CD4-positive, CD25-positive, alpha-beta regulatory T cell (primary cell): ENCODE measurements at regions not wholly inside any gene's neighbourhood (a gene's known extent, or its start where the extent isn't known, plus 50 kb on each side); places are given as distances from the start of the nearest gene placed in this dataset.

Experiments used
- ATAC-seq, 2 donors: fragments of 150-1000 bp; cut with Tn5 transposase; one replicate each; pipeline ENCODE4 v1.10.0; 2021; ENCODE audit warnings: low read depth in 2 of 2, moderate number of reproducible peaks in 2 of 2, moderate library complexity in 1 of 2
- DNase-seq, 3 donors: peaks; one replicate each; pipeline versions ENCODE4 v3.0.0 to v3.0.0-alpha.2; 2012 to 2022; ENCODE audit warnings: mixed read lengths in 1 of 3
- H3K27ac ChIP-seq: one replicate; pipeline ENCODE4 v1.7.0; 2013; ENCODE audit warnings: mild to moderate bottlenecking, low read length; ENCODE audit not compliant: insufficient read depth, poor library complexity, severe bottlenecking
- H3K27me3 ChIP-seq: one replicate; pipeline ENCODE4 v1.7.0; 2013; ENCODE audit warnings: low read length; ENCODE audit not compliant: control insufficient read depth, insufficient read depth
- H3K36me3 ChIP-seq: one replicate; pipeline ENCODE4 v1.7.0; 2013; ENCODE audit warnings: mild to moderate bottlenecking, low read length, moderate library complexity; ENCODE audit not compliant: control insufficient read depth, insufficient read depth
- H3K4me1 ChIP-seq: 2 replicates; pipeline ENCODE4 v1.7.0; 2013; ENCODE audit warnings: mild to moderate bottlenecking, low read length; ENCODE audit not compliant: insufficient read depth, control insufficient read depth, poor library complexity, severe bottlenecking
- H3K4me3 ChIP-seq: one replicate; pipeline ENCODE4 v1.7.0; 2013; ENCODE audit warnings: low read depth, mild to moderate bottlenecking, low read length, moderate library complexity
- H3K9me3 ChIP-seq, 2 experiments: 1 replicate in 1 of 2; 2 replicates in 1 of 2; pipeline ENCODE4 v1.7.0; 2013; ENCODE audit warnings: low read length in 2 of 2, mild to moderate bottlenecking in 1 of 2, moderate library complexity in 1 of 2; ENCODE audit not compliant: control insufficient read depth in 2 of 2
- H3K27ac Mint-ChIP-seq, 3 donors: one replicate each; pipeline ENCODE4 v1.8.0; 2020 to 2022; ENCODE audit warnings: mild to moderate bottlenecking in 3 of 3, mixed read lengths in 3 of 3, moderate library complexity in 2 of 3
- H3K27me3 Mint-ChIP-seq: one replicate; pipeline ENCODE4 v1.8.0; 2022; ENCODE audit warnings: mild to moderate bottlenecking, mixed read lengths
- H3K36me3 Mint-ChIP-seq: one replicate; pipeline ENCODE4 v1.8.0; 2020; ENCODE audit warnings: mixed read lengths
- H3K4me1 Mint-ChIP-seq, 4 donors: one replicate each; pipeline ENCODE4 v1.8.0; 2020 to 2022; ENCODE audit warnings: mixed read lengths in 4 of 4, mild to moderate bottlenecking in 1 of 4
- H3K4me3 Mint-ChIP-seq, 4 donors: one replicate each; pipeline ENCODE4 v1.8.0; 2020 to 2022; ENCODE audit warnings: mild to moderate bottlenecking in 4 of 4, mixed read lengths in 4 of 4, moderate library complexity in 3 of 4
- H3K9me3 Mint-ChIP-seq, 7 donors: one replicate each; pipeline ENCODE4 v1.8.0; 2020 to 2022; ENCODE audit warnings: mixed read lengths in 7 of 7, mild to moderate bottlenecking in 3 of 7, moderate library complexity in 2 of 7

GRCh38 chr10:47207281-47207615 is 92.7 kb upstream of the GDF10 start:
- H3K27ac Mint-ChIP-seq: peak overlapping the region; percentile 81 to 98 (median 93)
- H3K27me3 Mint-ChIP-seq: no peaks in the 10 kb centered on the region
- peak overlapping the region; percentile 54 for H3K4me3 ChIP-seq
- H3K4me1 ChIP-seq: peaks cover 15% of the 10 kb centered on the region
- no peaks in the 10 kb centered on the region for H3K27me3 ChIP-seq
- peak overlapping the region; percentile 25 for H3K27ac ChIP-seq
- DNase-seq: peak in 1 of 3 donors; percentile 7
- peaks cover 0 to 59% (median 23%) of the 10 kb centered on the region in 4 donors for H3K4me1 Mint-ChIP-seq
- H3K36me3 Mint-ChIP-seq: no peaks in the 10 kb centered on the region
- H3K36me3 ChIP-seq: no peaks in the 10 kb centered on the region
- no peaks in the 10 kb centered on the region for H3K9me3 ChIP-seq
- H3K4me3 Mint-ChIP-seq: peak overlapping the region in 3 of 4 donors; percentile 13 to 77 (median 65)
- H3K9me3 Mint-ChIP-seq: peaks cover 0 to 3% (median 0%) of the 10 kb centered on the region in 7 donors
- peak in 1 of 2 donors; percentile 47 for ATAC-seq

GRCh38 chr10:47207894-47208469 is 92.0 kb upstream of the GDF10 start:
- DNase-seq (no peak), ATAC-seq (peak in 1 of 2 donors; percentile 23)
- H3K36me3 ChIP-seq: no peaks in the 10 kb centered on the region
- H3K27me3 ChIP-seq: no peaks in the 10 kb centered on the region
- H3K27me3 Mint-ChIP-seq: no peaks in the 10 kb centered on the region
- H3K4me3 ChIP-seq: peak overlapping the region; percentile 54
- peaks cover 15% of the 10 kb centered on the region for H3K4me1 ChIP-seq
- H3K4me3 Mint-ChIP-seq: peak overlapping the region in 2 of 4 donors; percentile 65 to 77
- peaks cover 0 to 59% (median 23%) of the 10 kb centered on the region in 4 donors for H3K4me1 Mint-ChIP-seq
- no peaks in the 10 kb centered on the region for H3K9me3 ChIP-seq
- peak overlapping the region; percentile 53 for H3K27ac ChIP-seq
- H3K9me3 Mint-ChIP-seq: peaks cover 0 to 5% (median 0%) of the 10 kb centered on the region in 7 donors
- peak overlapping the region; percentile 81 to 98 (median 93) for H3K27ac Mint-ChIP-seq
- peaks cover 4% of the 10 kb centered on the region for H3K36me3 Mint-ChIP-seq

- no peak overlapping the region for H3K4me3 Mint-ChIP-seq
- no peaks in the 10 kb centered on the region for H3K9me3 ChIP-seq
- no peak for DNase-seq
Observed at GRCh38 chr10:47209466-47209865, 90.5 kb upstream of the GDF10 start.

GRCh38 chr10:47214520-47214919 is 85.5 kb upstream of the GDF10 start:
- Mint-ChIP-seq H3K27me3 (no peaks in the 10 kb centered on the region), H3K27ac (no peak overlapping the region), H3K4me3 (no peak overlapping the region), H3K4me1 (peaks cover 5 to 21% (median 11%) of the 10 kb centered on the region in 4 donors), H3K9me3 (peaks cover 0 to 5% (median 0%) of the 10 kb centered on the region in 7 donors), H3K36me3 (peaks cover 4% of the 10 kb centered on the region)
- Histone ChIP-seq H3K4me1 (no peaks in the 10 kb centered on the region), H3K27ac (no peak overlapping the region), H3K36me3 (no peaks in the 10 kb centered on the region), H3K4me3 (no peak overlapping the region), H3K9me3 (no peaks in the 10 kb centered on the region), H3K27me3 (no peaks in the 10 kb centered on the region)
- DNase-seq: no peak
- no peak for ATAC-seq

More at GRCh38 chr10:47209466-47209865, 90.5 kb upstream of the GDF10 start:
- Histone ChIP-seq H3K27me3 (no peaks in the 10 kb centered on the region), H3K4me3 (no peak overlapping the region), H3K36me3 (no peaks in the 10 kb centered on the region), H3K4me1 (peaks cover 15% of the 10 kb centered on the region), H3K27ac (no peak overlapping the region)
- Mint-ChIP-seq H3K4me1 (peaks cover 0 to 53% (median 23%) of the 10 kb centered on the region in 4 donors), H3K36me3 (peaks cover 4% of the 10 kb centered on the region), H3K27me3 (no peaks in the 10 kb centered on the region), H3K9me3 (peaks cover 0 to 5% (median 0%) of the 10 kb centered on the region in 7 donors), H3K27ac (no peak overlapping the region)
- no peak for ATAC-seq

DNA sequence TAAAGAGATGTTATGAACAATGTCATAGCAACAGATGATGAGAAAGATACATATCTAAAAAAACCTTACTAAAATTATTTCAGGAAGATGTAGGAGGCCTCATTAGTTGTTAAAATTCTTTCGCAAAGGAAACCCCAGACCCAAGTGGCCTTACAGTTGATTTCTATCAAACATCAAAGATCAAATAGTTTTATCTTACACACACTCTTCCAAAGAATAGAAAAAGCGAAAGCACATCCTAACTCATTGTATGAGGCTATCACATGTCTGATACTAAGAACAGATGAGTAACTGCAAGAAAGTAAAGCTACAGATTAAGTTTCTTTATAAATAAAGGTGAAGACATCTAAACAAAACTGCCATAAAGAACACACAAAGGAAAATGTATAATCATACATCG is 82.9 kb upstream of the GDF10 start:
- H3K4me1 Mint-ChIP-seq: peaks cover 5 to 14% (median 9%) of the 10 kb centered on the region in 4 donors
- Histone ChIP-seq H3K27me3 (no peaks in the 10 kb centered on the region), H3K4me1 (no peaks in the 10 kb centered on the region), H3K27ac (no peak overlapping the region), H3K4me3 (no peak overlapping the region), H3K9me3 (no peaks in the 10 kb centered on the region), H3K36me3 (no peaks in the 10 kb centered on the region)
- DNase-seq (no peak), ATAC-seq (no peak)
- H3K9me3 Mint-ChIP-seq: peaks cover 0 to 5% (median 0%) of the 10 kb centered on the region in 7 donors
- H3K36me3 Mint-ChIP-seq: peaks cover 4% of the 10 kb centered on the region
- no peak overlapping the region for H3K4me3 Mint-ChIP-seq
- H3K27ac Mint-ChIP-seq: no peak overlapping the region
- no peaks in the 10 kb centered on the region for H3K27me3 Mint-ChIP-seq

DNA sequence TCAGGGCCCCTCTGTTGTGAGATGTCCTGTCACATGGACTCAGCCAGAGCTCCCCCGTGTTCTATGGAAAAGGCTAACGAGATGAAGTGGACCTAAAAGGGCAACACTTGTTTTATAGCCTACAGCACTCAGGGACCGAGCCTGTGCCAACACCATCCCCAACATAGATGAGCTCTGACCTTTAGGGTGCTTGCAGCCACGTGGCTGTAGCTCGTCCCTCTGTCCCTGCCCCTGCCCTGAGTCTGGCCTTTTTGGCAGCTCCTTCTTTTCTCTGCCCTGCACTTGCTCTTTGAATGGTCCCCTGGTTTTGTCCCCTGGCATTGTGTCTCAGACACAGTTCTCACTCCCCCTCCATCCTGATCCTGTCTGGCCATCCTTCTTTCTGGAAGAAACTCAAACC is 81.2 kb upstream of the GDF10 start:
- Mint-ChIP-seq H3K4me3 (no peak overlapping the region), H3K9me3 (no peaks in the 10 kb centered on the region), H3K27me3 (no peaks in the 10 kb centered on the region), H3K4me1 (peaks cover 5 to 14% (median 9%) of the 10 kb centered on the region in 4 donors), H3K36me3 (no peaks in the 10 kb centered on the region), H3K27ac (no peak overlapping the region)
- no peaks in the 10 kb centered on the region for H3K27me3 ChIP-seq
- H3K4me1 ChIP-seq: no peaks in the 10 kb centered on the region
- H3K27ac ChIP-seq: no peak overlapping the region
- H3K9me3 ChIP-seq: no peaks in the 10 kb centered on the region
- DNase-seq (no peak), ATAC-seq (no peak)
- no peaks in the 10 kb centered on the region for H3K36me3 ChIP-seq
- no peak overlapping the region for H3K4me3 ChIP-seq

DNA sequence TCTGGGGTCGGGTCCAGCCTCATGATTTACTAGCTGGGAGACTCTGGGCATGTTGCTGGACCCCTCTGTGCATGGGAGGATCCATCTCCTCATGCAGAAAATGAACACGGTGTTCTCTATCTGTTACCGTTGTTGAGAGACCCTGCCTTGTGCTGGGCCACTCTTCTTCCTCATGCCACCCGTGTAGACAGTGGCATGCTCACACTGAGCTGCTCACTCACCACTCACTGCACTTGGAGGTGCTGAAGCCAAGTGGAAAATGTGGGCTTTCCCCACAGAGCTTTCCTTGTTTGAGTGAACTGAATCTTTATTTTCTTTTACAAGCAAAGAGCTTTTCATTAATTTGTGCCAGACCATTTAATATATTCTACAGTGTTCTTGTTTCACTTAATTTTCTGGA is 77.5 kb upstream of the GDF10 start:
- Mint-ChIP-seq H3K9me3 (no peaks in the 10 kb centered on the region), H3K4me3 (no peak overlapping the region), H3K27ac (no peak overlapping the region), H3K4me1 (peaks cover 0 to 8% (median 3%) of the 10 kb centered on the region in 4 donors), H3K36me3 (no peaks in the 10 kb centered on the region), H3K27me3 (no peaks in the 10 kb centered on the region)
- no peaks in the 10 kb centered on the region for H3K4me1 ChIP-seq
- no peak overlapping the region for H3K4me3 ChIP-seq
- no peak overlapping the region for H3K27ac ChIP-seq
- no peaks in the 10 kb centered on the region for H3K9me3 ChIP-seq
- no peaks in the 10 kb centered on the region for H3K36me3 ChIP-seq
- H3K27me3 ChIP-seq: no peaks in the 10 kb centered on the region
- no peak for DNase-seq
- no peak for ATAC-seq

DNA sequence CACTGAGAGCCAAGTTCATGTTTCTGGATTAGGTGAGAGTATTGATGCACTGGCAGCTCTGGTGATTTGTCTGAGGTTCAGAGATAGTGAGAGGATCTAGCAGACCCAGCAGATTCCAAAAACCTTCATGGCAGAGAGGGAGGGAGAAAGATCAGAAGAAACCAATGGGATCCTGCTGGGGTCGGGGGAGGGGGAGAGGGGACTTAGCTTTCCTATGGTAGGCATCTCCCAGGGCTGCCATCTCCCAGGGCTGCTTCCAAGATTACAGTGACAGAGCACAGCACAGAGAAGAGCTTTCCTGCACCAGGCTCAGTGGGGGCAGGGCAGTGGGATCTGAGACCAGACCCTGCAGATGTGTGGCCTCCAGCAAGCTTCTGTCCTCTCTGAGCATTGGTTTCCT is 76.8 kb upstream of the GDF10 start:
- no peak for DNase-seq
- H3K36me3 Mint-ChIP-seq: no peaks in the 10 kb centered on the region
- no peaks in the 10 kb centered on the region for H3K4me1 ChIP-seq
- H3K27ac Mint-ChIP-seq: no peak overlapping the region
- H3K4me1 Mint-ChIP-seq: peaks cover 0 to 6% (median 0%) of the 10 kb centered on the region in 4 donors
- no peaks in the 10 kb centered on the region for H3K9me3 Mint-ChIP-seq
- no peaks in the 10 kb centered on the region for H3K36me3 ChIP-seq
- no peak overlapping the region for H3K27ac ChIP-seq
- no peak for ATAC-seq
- no peaks in the 10 kb centered on the region for H3K27me3 ChIP-seq
- no peak overlapping the region for H3K4me3 ChIP-seq
- H3K4me3 Mint-ChIP-seq: no peak overlapping the region
- H3K27me3 Mint-ChIP-seq: no peaks in the 10 kb centered on the region
- H3K9me3 ChIP-seq: no peaks in the 10 kb centered on the region
